Vagina (tissue), 2 donors: ENCODE measurements at regions not wholly inside any gene's neighbourhood (a gene's known extent, or its start where the extent isn't known, plus 50 kb on each side); places are given as distances from the start of the nearest gene placed in this dataset.

Source experiments
- DNase-seq, 2 donors: peaks; one replicate each; pipeline ENCODE4 v3.0.0-alpha.2; 2017; ENCODE audit errors: extremely low spot score in 2 of 2
- H3K27ac ChIP-seq: fragments of 200-600 bp; sonication (generic); one replicate; pipeline ENCODE4 v1.5.1; 2019
- H3K27me3 ChIP-seq: fragments of 200-600 bp; sonication (generic); one replicate; pipeline ENCODE4 v1.5.1; 2019
- H3K36me3 ChIP-seq, 2 donors: fragments of 200-600 bp; sonication (generic); one replicate each; pipeline ENCODE4 v1.5.1; 2017 to 2019
- H3K4me1 ChIP-seq: fragments of 200-600 bp; sonication (generic); one replicate; pipeline ENCODE4 v1.5.1; 2019
- H3K4me3 ChIP-seq, 2 donors: fragments of 200-600 bp; sonication (generic); 1 replicate in 1 of 2; 2 replicates in 1 of 2; pipeline ENCODE4 v1.5.1; 2016 to 2019
- H3K9me3 ChIP-seq: fragments of 200-600 bp; sonication (generic); one replicate; pipeline ENCODE4 v1.5.1; 2019
- POLR2A ChIP-seq, 2 donors: fragments of 450-650 bp; IDR thresholded peaks; one replicate each; pipeline ENCODE4 v1.6.1; 2017; ENCODE audit warnings: antibody characterized with exemption in 2 of 2, mild to moderate bottlenecking in 2 of 2, moderate library complexity in 2 of 2
- POLR2AphosphoS5 ChIP-seq, 2 donors: sonication (generic); formaldehyde crosslinking; IDR thresholded peaks; one replicate each; pipeline ENCODE4 v1.9.0; 2017; ENCODE audit warnings: antibody characterized with exemption in 2 of 2, mild to moderate bottlenecking in 2 of 2, low read depth in 1 of 2; ENCODE audit not compliant: insufficient read depth in 1 of 2
- intact Hi-C: fragments of 100-400 bp; cut with DNase I; formaldehyde crosslinking; loops from one replicate; pipeline ENCODE4 v1.15.1; 2023
- TF ChIP-seq, protein P1 (sequence below), 3 experiments: fragments of 450-650 bp in 2 of 3; fragments of 200-600 bp in 1 of 3; sonication (generic) in 1 of 3; IDR thresholded peaks; one replicate each; pipeline ENCODE4 v1.5.1; 2017 to 2019; ENCODE audit warnings: antibody characterized with exemption in 3 of 3, mild to moderate bottlenecking in 2 of 3, moderate library complexity in 2 of 3

DNA sequence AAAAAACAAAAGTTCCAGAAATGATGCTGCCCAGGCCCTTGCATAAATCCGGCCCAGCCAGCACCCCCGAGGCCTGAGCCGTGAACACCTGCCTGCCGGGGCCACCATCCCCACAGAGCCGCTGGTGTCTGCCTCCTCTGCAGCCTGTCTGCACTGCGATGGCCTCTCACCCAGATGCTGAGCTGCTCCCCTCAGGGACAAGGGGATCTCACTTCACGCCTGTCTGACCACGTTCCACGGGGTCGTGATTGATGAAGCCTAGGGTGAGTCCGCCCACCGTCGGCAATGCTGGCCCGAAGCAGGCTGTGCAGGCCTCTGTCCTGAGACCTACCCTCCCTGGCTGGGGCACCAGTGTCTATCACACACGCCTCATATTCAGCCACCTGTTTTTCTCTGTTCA lies 444.2 kb downstream of the EIPR1 start:
- peak; percentile 49 to 56 for DNase-seq
- no peak overlapping the region for H3K27ac ChIP-seq
- H3K9me3 ChIP-seq, result no peaks in the 10 kb centered on the region
- H3K4me1 ChIP-seq, result no peaks in the 10 kb centered on the region
- H3K27me3 ChIP-seq, result no peaks in the 10 kb centered on the region
- H3K36me3 ChIP-seq, result no peaks in the 10 kb centered on the region
- H3K4me3 ChIP-seq, result no peak overlapping the region
- TF ChIP-seq POLR2A (IDR thresholded peaks at IDR 0.05) (no peak), POLR2AphosphoS5 (IDR thresholded peaks at IDR 0.05; ENCODE audit: insufficient read depth in 1 of 2, low read depth in 1 of 2) (no peak)
- TF ChIP-seq, protein P1, sequence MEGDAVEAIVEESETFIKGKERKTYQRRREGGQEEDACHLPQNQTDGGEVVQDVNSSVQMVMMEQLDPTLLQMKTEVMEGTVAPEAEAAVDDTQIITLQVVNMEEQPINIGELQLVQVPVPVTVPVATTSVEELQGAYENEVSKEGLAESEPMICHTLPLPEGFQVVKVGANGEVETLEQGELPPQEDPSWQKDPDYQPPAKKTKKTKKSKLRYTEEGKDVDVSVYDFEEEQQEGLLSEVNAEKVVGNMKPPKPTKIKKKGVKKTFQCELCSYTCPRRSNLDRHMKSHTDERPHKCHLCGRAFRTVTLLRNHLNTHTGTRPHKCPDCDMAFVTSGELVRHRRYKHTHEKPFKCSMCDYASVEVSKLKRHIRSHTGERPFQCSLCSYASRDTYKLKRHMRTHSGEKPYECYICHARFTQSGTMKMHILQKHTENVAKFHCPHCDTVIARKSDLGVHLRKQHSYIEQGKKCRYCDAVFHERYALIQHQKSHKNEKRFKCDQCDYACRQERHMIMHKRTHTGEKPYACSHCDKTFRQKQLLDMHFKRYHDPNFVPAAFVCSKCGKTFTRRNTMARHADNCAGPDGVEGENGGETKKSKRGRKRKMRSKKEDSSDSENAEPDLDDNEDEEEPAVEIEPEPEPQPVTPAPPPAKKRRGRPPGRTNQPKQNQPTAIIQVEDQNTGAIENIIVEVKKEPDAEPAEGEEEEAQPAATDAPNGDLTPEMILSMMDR (IDR thresholded peaks at IDR 0.05), result no peak
- intact Hi-C loops, result no loop called here

GRCh38 chr2:2932692-2933305 lies 444.8 kb downstream of the EIPR1 start:
- Histone ChIP-seq H3K4me3 (no peak overlapping the region), H3K27ac (no peak overlapping the region), H3K4me1 (no peaks in the 10 kb centered on the region), H3K27me3 (no peaks in the 10 kb centered on the region), H3K9me3 (no peaks in the 10 kb centered on the region), H3K36me3 (no peaks in the 10 kb centered on the region)
- TF ChIP-seq POLR2AphosphoS5 (IDR thresholded peaks at IDR 0.05; ENCODE audit: insufficient read depth in 1 of 2, low read depth in 1 of 2), result no peak
- TF ChIP-seq POLR2A (IDR thresholded peaks at IDR 0.05), result no peak
- TF ChIP-seq, protein P1 (IDR thresholded peaks at IDR 0.05), result no peak
- intact Hi-C loops, result no loop called here
- DNase-seq, result peak in 1 of 2 donors; percentile 65

- no peaks in the 10 kb centered on the region for H3K4me1 ChIP-seq
- no peaks in the 10 kb centered on the region for H3K27me3 ChIP-seq
- no peak overlapping the region for H3K27ac ChIP-seq
- intact Hi-C loops, result no loop called here
- no peak overlapping the region for H3K4me3 ChIP-seq
- TF ChIP-seq POLR2AphosphoS5 (IDR thresholded peaks at IDR 0.05; ENCODE audit: insufficient read depth in 1 of 2, low read depth in 1 of 2), result no peak
- TF ChIP-seq, protein P1 (IDR thresholded peaks at IDR 0.05), result no peak
- TF ChIP-seq POLR2A (IDR thresholded peaks at IDR 0.05), result no peak
- H3K9me3 ChIP-seq, result no peaks in the 10 kb centered on the region
- H3K36me3 ChIP-seq, result no peaks in the 10 kb centered on the region
- peak in 1 of 2 donors; percentile 70 for DNase-seq
Observed at GRCh38 chr2:2932189-2932588, 445.4 kb downstream of the EIPR1 start.

DNA sequence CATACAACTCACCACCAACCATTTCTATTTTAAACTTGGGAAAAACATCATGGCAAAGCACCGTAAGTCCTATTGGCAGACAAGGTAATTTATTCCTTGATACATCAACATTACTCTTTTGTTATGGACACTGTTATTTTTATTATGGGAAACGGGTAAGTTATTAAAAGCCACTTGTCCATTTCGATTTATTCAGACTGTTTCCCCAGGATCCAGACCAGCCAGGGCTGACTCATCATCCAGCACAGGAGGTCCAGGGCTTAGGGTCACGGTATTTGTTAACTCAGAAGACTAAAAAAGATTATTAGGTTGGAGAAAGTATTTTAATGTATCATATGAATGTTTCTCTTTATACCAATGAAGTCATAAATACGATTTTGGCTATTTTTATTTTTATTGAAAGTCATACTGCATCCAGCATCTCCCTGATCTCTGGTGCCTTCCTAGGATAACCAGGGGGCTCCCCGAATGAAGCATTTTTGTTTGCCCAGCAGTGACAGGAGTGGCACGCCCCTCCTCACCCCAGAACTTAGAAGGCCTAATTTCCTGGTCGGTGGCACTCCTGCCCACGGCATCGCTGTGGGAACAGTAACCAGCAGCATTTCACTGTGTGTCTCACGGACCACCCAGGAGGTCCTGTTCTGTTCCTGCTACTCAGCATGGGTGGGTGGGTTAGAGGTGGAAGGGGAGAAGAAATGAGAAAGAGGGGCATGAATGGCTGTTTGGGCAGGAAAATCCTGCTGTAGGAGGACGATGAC lies 446.1 kb downstream of the EIPR1 start:
- H3K27ac ChIP-seq, result no peak overlapping the region
- no peaks in the 10 kb centered on the region for H3K4me1 ChIP-seq
- no peak overlapping the region for H3K4me3 ChIP-seq
- no peaks in the 10 kb centered on the region for H3K9me3 ChIP-seq
- intact Hi-C loops, result no loop called here
- DNase-seq, result peak in 1 of 2 donors; percentile 62
- TF ChIP-seq POLR2A (IDR thresholded peaks at IDR 0.05) (no peak), POLR2AphosphoS5 (IDR thresholded peaks at IDR 0.05; ENCODE audit: insufficient read depth in 1 of 2, low read depth in 1 of 2) (no peak)
- TF ChIP-seq, protein P1 (IDR thresholded peaks at IDR 0.05), result no peak
- H3K27me3 ChIP-seq, result no peaks in the 10 kb centered on the region
- no peaks in the 10 kb centered on the region for H3K36me3 ChIP-seq

- Histone ChIP-seq H3K27me3 (no peaks in the 10 kb centered on the region), H3K27ac (no peak overlapping the region), H3K9me3 (no peaks in the 10 kb centered on the region), H3K36me3 (no peaks in the 10 kb centered on the region), H3K4me1 (no peaks in the 10 kb centered on the region), H3K4me3 (no peak overlapping the region)
- peak; percentile 40 for DNase-seq
- intact Hi-C loops, result no loop called here
- TF ChIP-seq POLR2AphosphoS5 (IDR thresholded peaks at IDR 0.05; ENCODE audit: insufficient read depth in 1 of 2, low read depth in 1 of 2), result no peak
- TF ChIP-seq, protein P1 (IDR thresholded peaks at IDR 0.05), result no peak
- TF ChIP-seq POLR2A (IDR thresholded peaks at IDR 0.05), result no peak
Observed at GRCh38 chr2:2930841-2931240, 446.8 kb downstream of the EIPR1 start.
